ENCODE measurements at regions not wholly inside any gene's neighbourhood (a gene's known extent, or its start where the extent isn't known, plus 50 kb on each side); places are given as distances from the start of the nearest gene placed in this dataset.

GRCh38 chr9:21638104-21638503 is 156.0 kb upstream of the IFNE start:
- CTCF ChIA-PET, result no interaction called here
- H3K4me1 Mint-ChIP-seq, result no peaks in the 10 kb centered on the region
- H3K27me3 Mint-ChIP-seq, result peaks cover 15% of the 10 kb centered on the region
- H3K9me3 Mint-ChIP-seq, result no peaks in the 10 kb centered on the region
- no peak overlapping the region for H3K4me3 Mint-ChIP-seq
- no peak for DNase-seq
- no peak overlapping the region for H3K27ac Mint-ChIP-seq
- no peaks in the 10 kb centered on the region for H3K36me3 Mint-ChIP-seq

- Mint-ChIP-seq H3K27ac (no peak overlapping the region), H3K4me1 (no peaks in the 10 kb centered on the region), H3K36me3 (no peaks in the 10 kb centered on the region), H3K9me3 (peaks cover 9% of the 10 kb centered on the region), H3K4me3 (no peak overlapping the region), H3K27me3 (peaks cover 14% of the 10 kb centered on the region)
- no peak for DNase-seq
- CTCF ChIA-PET, result no interaction called here
Observed at GRCh38 chr9:21653091-21653490, 149.3 kb upstream of the MTAP start.

- H3K4me3 Mint-ChIP-seq, result no peak overlapping the region
- no peak overlapping the region for H3K27ac Mint-ChIP-seq
- DNase-seq, result no peak
- H3K36me3 Mint-ChIP-seq, result no peaks in the 10 kb centered on the region
- H3K4me1 Mint-ChIP-seq, result no peaks in the 10 kb centered on the region
- CTCF ChIA-PET, result no interaction called here
- peaks cover 6% of the 10 kb centered on the region for H3K9me3 Mint-ChIP-seq
- peaks cover 14% of the 10 kb centered on the region for H3K27me3 Mint-ChIP-seq
Observed at GRCh38 chr9:21653589-21653988, 148.8 kb upstream of the MTAP start.

DNA sequence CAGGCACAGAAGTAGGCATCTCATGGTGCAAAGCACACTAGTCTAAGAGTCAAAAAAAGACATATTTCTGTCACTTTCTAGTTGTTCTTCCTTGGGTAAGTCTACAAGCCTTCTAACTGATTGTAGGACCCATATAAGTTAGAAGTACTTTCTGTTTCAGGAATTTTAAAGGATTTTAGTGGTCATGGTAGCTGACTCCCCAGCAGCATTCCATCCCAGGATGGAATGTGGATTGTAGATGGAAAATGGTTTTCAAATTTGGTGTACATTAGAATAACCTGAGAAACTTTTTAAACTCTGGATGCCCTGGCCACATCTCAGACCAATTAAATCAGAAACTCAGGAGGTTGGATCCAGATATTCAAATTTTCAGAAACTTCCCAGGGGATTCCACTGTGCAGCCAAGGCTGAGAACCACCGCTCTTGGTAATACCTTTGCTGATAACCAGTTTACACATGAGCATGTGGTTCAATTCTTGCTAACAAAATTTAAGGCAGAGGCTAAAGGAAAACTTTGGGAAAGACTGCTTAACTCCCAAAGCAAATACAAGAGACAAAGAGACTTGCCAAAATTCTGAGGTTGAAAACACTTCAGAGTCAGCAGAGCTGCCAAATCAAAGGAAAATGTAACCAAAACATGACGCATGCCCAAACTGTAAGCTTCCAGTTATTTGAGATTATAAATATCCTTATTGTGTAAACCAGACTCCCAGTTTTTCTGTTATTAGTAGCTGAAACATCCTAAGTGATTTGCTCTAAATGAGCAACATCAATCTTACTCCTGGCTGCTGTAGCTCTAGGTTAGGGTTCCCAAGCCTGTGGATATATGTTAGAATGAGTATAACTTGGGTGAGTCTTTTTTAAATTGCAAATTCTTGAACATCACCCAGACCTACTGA is 145.4 kb upstream of the MTAP start:
- DNase-seq, result no peak
- Mint-ChIP-seq H3K4me3 (no peak overlapping the region), H3K27ac (no peak overlapping the region), H3K9me3 (no peaks in the 10 kb centered on the region), H3K36me3 (no peaks in the 10 kb centered on the region), H3K27me3 (peaks cover under 1% of the 10 kb centered on the region), H3K4me1 (no peaks in the 10 kb centered on the region)
- CTCF ChIA-PET, result no interaction called here

DNA sequence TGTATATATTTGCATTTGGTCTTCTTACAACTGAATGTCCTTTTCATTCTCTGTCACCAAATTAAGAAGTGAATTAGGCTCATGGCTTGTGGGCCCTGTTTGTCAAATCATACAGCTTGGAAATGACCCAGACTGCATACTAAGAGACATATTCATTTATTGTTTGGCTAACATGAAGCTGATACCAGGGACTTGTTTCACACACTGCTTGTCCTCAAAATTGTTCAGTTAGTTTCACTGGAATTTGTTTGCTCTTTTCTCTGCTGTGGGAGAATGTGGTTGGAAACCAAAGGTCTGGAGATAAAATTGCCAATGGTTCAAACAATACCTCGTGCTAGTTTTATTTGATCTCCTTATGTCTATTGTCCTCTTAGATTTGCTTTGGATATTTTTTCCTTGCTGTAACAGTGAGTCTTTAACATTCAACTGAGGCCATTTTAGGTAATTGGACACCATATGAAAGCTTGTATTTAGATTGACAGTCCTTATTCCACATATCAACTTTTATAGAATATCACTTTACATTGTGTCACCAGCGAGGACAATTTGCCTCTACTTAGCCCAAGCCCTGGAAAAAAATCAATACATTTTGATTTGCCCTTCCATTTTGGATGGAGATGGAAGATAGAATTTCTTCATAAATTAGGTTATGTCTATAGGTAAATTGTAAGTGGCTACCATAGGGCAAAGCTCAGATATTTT is 144.3 kb upstream of the MTAP start:
- Mint-ChIP-seq H3K27ac (no peak overlapping the region), H3K4me3 (no peak overlapping the region), H3K27me3 (no peaks in the 10 kb centered on the region), H3K4me1 (no peaks in the 10 kb centered on the region), H3K9me3 (no peaks in the 10 kb centered on the region), H3K36me3 (no peaks in the 10 kb centered on the region)
- CTCF ChIA-PET, result no interaction called here
- DNase-seq, result no peak

GRCh38 chr9:21660976-21661375 is 141.5 kb upstream of the MTAP start:
- DNase-seq, result no peak
- no peaks in the 10 kb centered on the region for H3K27me3 Mint-ChIP-seq

DNA sequence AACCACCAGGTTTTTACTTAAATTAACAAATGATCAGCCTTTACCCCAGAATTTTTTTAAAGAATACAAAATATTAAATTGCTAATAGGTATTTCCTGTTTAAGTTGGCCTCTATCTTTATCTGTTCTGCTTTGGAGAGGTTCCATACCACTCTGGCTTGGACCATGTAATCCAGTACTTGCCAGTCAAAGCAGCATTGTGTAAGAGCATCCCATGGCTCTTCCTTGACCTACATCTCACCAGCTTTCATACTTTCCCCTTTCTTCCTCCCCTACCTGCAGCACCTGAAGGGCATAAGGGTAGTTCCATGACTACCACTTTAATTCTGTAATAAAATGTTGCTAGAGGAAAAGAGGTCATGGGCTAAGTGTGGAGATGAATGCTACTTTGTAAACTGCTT is 140.8 kb upstream of the MTAP start:
- no peak for DNase-seq
- no peak overlapping the region for H3K4me3 Mint-ChIP-seq
- CTCF ChIA-PET, result no interaction called here
- H3K27me3 Mint-ChIP-seq, result no peaks in the 10 kb centered on the region
- no peaks in the 10 kb centered on the region for H3K9me3 Mint-ChIP-seq
- no peaks in the 10 kb centered on the region for H3K36me3 Mint-ChIP-seq
- no peak overlapping the region for H3K27ac Mint-ChIP-seq
- H3K4me1 Mint-ChIP-seq, result no peaks in the 10 kb centered on the region

More at GRCh38 chr9:21660976-21661375, 141.5 kb upstream of the MTAP start:
- H3K4me1 Mint-ChIP-seq, result no peaks in the 10 kb centered on the region
- CTCF ChIA-PET, result no interaction called here
- no peaks in the 10 kb centered on the region for H3K36me3 Mint-ChIP-seq
- no peak overlapping the region for H3K4me3 Mint-ChIP-seq
- no peaks in the 10 kb centered on the region for H3K9me3 Mint-ChIP-seq
- no peak overlapping the region for H3K27ac Mint-ChIP-seq

DNA sequence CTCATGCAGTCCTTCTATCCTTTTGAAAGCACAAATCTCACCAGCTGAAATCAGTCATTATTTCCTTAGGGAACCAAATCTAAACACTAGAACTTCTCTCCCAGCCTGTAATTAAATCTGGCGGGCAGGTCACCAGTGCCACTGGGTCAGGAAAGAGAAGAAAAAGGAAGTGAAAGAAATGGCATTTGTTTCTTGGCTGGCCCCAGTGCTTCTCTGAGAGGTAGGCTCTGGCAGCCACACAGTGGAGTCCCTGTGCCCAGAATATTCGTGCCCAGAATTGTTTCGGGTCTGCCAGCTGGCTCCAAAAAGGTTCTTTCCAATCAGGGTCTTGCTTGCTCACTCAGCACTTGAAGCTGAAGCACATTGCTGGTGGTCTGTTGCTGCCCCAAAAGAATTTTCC is 133.9 kb upstream of the MTAP start:
- Mint-ChIP-seq H3K9me3 (no peaks in the 10 kb centered on the region), H3K27ac (no peak overlapping the region), H3K27me3 (no peaks in the 10 kb centered on the region), H3K4me1 (peaks cover 20% of the 10 kb centered on the region), H3K4me3 (no peak overlapping the region), H3K36me3 (no peaks in the 10 kb centered on the region)
- CTCF ChIA-PET, result no interaction called here
- DNase-seq, result no peak

GRCh38 chr9:21669701-21670100 is 132.7 kb upstream of the MTAP start:
- H3K4me3 Mint-ChIP-seq, result no peak overlapping the region
- H3K27ac Mint-ChIP-seq, result no peak overlapping the region
- no peaks in the 10 kb centered on the region for H3K36me3 Mint-ChIP-seq
- no peak for DNase-seq
- peaks cover 20% of the 10 kb centered on the region for H3K4me1 Mint-ChIP-seq
- H3K9me3 Mint-ChIP-seq, result no peaks in the 10 kb centered on the region
- CTCF ChIA-PET, result no interaction called here
- H3K27me3 Mint-ChIP-seq, result no peaks in the 10 kb centered on the region

DNA sequence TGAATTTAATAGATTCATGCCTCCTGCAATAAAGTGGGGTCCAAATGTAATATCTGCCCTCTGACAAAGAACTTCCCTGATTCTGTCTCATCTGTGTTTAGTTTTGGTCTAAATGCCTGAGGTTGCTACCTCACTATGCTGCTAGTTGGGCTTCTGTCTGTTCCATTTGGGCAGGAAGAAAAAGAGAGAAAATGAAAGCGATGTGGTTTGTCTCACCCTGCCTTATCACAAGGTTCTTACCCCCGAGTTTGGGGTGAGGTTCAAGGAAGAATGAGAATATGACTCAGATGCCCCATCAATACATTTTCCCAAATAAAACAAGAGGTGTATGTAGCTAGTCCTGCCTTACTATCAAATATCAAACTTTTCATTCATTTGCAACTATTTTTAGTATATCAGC is 132.1 kb upstream of the MTAP start:
- no peak overlapping the region for H3K4me3 Mint-ChIP-seq
- H3K9me3 Mint-ChIP-seq, result no peaks in the 10 kb centered on the region
- CTCF ChIA-PET, result no interaction called here
- peaks cover 20% of the 10 kb centered on the region for H3K4me1 Mint-ChIP-seq
- H3K27me3 Mint-ChIP-seq, result no peaks in the 10 kb centered on the region
- peak; percentile 27 for DNase-seq
- no peaks in the 10 kb centered on the region for H3K36me3 Mint-ChIP-seq
- peak overlapping the region; percentile 3 for H3K27ac Mint-ChIP-seq

DNA sequence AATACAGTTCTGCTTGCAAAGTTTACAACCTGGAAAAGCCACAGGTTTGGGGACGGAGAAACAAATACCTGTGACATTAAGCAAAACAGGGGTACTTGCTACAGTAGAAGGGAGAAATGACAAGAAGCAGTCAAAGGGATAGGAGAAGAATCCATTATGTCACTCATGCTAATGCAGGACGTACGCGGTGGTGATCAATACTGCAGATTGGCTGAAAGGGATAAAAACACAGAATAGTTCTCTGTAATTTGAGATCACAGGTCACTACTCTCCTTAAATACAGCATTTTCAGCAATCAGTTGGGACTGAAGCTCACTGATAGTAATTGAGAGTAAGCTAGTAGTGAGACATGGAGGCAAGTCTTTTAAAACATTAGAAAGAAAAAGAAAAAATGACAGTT is 130.3 kb upstream of the MTAP start:
- no peak for DNase-seq
- CTCF ChIA-PET, result interaction anchor here (1.5 kb wide), 1 partner anchor 37 kb away, joined by 3 read pairs; no protein-coding TSS in a partner anchor
- no peaks in the 10 kb centered on the region for H3K36me3 Mint-ChIP-seq
- no peaks in the 10 kb centered on the region for H3K9me3 Mint-ChIP-seq
- no peak overlapping the region for H3K27ac Mint-ChIP-seq
- H3K4me3 Mint-ChIP-seq, result no peak overlapping the region
- H3K4me1 Mint-ChIP-seq, result peaks cover 20% of the 10 kb centered on the region
- H3K27me3 Mint-ChIP-seq, result no peaks in the 10 kb centered on the region

DNA sequence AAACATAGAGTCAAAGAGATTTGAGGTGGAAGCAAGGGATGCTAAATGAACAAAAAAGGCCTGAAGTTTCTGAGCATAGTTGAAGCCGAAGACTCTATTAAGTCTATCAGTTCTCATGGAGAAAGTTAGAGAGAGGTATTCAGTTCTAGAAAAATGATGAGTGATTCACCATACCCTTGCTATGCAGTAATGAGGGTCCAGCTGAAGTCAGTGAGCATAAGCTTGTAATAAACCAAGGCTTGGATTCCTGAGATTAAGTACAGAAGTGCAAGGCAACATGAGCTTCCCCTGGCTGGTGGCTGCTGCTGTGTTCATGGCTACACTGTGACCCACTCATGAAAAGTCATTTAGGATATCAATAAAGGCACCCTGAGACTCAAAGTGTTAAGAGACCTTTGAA is 129.7 kb upstream of the MTAP start:
- CTCF ChIA-PET, result interaction anchor here (1.3 to 1.5 kb wide), 2 partner anchors 17 to 36 kb away, joined by 3 read pairs; no protein-coding TSS in a partner anchor
- Mint-ChIP-seq H3K27ac (no peak overlapping the region), H3K36me3 (no peaks in the 10 kb centered on the region), H3K27me3 (no peaks in the 10 kb centered on the region), H3K9me3 (no peaks in the 10 kb centered on the region), H3K4me1 (peaks cover 22% of the 10 kb centered on the region), H3K4me3 (no peak overlapping the region)
- DNase-seq, result no peak

DNA sequence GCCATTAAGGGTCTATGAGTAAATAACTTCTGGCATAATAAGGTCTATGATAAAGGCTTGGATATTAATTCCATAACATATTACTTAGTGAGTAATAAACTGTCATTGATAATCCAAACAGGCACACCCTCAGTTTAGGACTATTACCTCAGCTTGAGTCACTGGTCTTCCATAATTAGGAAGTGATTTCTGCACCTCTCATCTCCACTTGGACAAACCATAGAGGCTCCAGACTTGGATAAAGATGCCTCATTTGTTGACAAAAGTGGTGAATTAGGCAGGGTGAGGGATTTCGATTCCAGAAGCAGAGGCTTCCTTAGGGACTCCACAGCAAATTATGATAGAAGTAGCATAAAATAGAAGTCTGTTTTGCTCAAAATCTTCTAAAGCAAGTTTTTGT is 127.5 kb upstream of the MTAP start:
- no peak overlapping the region for H3K27ac Mint-ChIP-seq
- H3K9me3 Mint-ChIP-seq, result no peaks in the 10 kb centered on the region
- no peaks in the 10 kb centered on the region for H3K36me3 Mint-ChIP-seq
- H3K27me3 Mint-ChIP-seq, result no peaks in the 10 kb centered on the region
- CTCF ChIA-PET, result no interaction called here
- no peak for DNase-seq
- no peak overlapping the region for H3K4me3 Mint-ChIP-seq
- H3K4me1 Mint-ChIP-seq, result peaks cover 15% of the 10 kb centered on the region

DNA sequence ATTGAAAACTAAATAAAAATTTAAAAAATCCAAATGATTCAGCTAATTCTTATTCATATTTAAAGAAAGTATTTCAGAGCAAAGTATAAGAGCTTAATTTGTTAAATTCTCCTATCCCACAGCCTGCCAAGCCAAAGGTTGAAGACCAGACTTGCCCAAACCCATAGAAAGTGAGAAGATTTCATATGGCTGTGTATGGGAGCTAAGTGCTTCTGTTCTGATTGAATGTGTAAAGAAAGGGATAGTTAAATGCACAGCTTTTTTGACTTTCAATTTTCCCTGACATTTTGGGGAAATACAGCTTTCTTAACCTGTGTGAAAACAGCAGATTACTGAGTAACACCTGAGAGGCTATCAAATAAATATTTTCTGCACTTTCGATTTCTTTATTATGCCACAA is 125.0 kb upstream of the MTAP start:
- H3K4me1 Mint-ChIP-seq, result peaks cover 2% of the 10 kb centered on the region
- peaks cover 3% of the 10 kb centered on the region for H3K27me3 Mint-ChIP-seq
- H3K9me3 Mint-ChIP-seq, result no peaks in the 10 kb centered on the region
- CTCF ChIA-PET, result interaction anchor here (0.5 kb wide), 1 partner anchor 13 kb away, joined by 3 read pairs; no protein-coding TSS in a partner anchor
- H3K27ac Mint-ChIP-seq, result no peak overlapping the region
- H3K36me3 Mint-ChIP-seq, result no peaks in the 10 kb centered on the region
- H3K4me3 Mint-ChIP-seq, result no peak overlapping the region
- no peak for DNase-seq

DNA sequence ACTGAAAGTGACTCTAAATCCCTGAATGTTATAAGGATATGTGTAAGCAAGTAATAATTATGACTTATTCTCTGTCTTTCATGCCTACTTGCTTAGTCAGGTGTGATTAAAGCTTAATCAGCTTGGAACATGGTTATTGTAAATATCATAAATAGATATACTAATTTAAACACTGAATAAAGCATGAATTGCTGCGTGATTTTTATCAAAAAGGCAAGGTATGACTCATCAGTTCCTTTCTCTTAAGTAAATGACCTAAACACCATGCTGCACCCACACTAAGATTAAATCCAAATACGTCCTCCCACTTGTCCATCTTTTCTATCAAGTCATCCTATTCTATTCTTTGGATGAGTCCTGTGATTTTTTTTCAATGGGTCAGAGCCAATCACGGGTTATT is 124.6 kb upstream of the MTAP start:
- Mint-ChIP-seq H3K4me3 (no peak overlapping the region), H3K27ac (no peak overlapping the region), H3K4me1 (peaks cover 2% of the 10 kb centered on the region), H3K27me3 (peaks cover 3% of the 10 kb centered on the region), H3K36me3 (no peaks in the 10 kb centered on the region), H3K9me3 (no peaks in the 10 kb centered on the region)
- CTCF ChIA-PET, result interaction anchor here (0.5 kb wide), 1 partner anchor 13 kb away, joined by 3 read pairs; no protein-coding TSS in a partner anchor
- DNase-seq, result no peak
